Immature natural killer cell (primary cell): ENCODE measurements at regions not wholly inside any gene's neighbourhood (a gene's known extent, or its start where the extent isn't known, plus 50 kb on each side); places are given as distances from the start of the nearest gene placed in this dataset.

ENCODE experiments used
- DNase-seq, 3 donors: peaks; one replicate each; pipeline ENCODE4 v3.0.0; 2022; ENCODE audit warnings: mixed read lengths in 1 of 3
- H3K27ac Mint-ChIP-seq, 6 donors: one replicate each; pipeline ENCODE4 v1.8.0; 2020; ENCODE audit warnings: mixed read lengths in 6 of 6, mild to moderate bottlenecking in 5 of 6, inconsistent platforms in 4 of 6, moderate library complexity in 3 of 6
- H3K27me3 Mint-ChIP-seq, 3 donors: one replicate each; pipeline ENCODE4 v1.8.0; 2020 to 2021; ENCODE audit warnings: low read depth in 3 of 3, mild to moderate bottlenecking in 3 of 3, mixed read lengths in 3 of 3, moderate library complexity in 3 of 3, inconsistent platforms in 1 of 3
- H3K36me3 Mint-ChIP-seq, 3 donors: one replicate each; pipeline ENCODE4 v1.8.0; 2020; ENCODE audit warnings: mixed read lengths in 3 of 3, inconsistent platforms in 2 of 3, mild to moderate bottlenecking in 2 of 3
- H3K4me1 Mint-ChIP-seq, 2 donors: one replicate each; pipeline ENCODE4 v1.8.0; 2020; ENCODE audit warnings: inconsistent platforms in 2 of 2, mild to moderate bottlenecking in 2 of 2, mixed read lengths in 2 of 2, moderate library complexity in 1 of 2
- H3K4me3 Mint-ChIP-seq, 5 donors: one replicate each; pipeline ENCODE4 v1.8.0; 2020; ENCODE audit warnings: mild to moderate bottlenecking in 5 of 5, mixed read lengths in 5 of 5, inconsistent platforms in 3 of 5, moderate library complexity in 3 of 5
- H3K9me3 Mint-ChIP-seq, 6 donors: one replicate each; pipeline ENCODE4 v1.8.0; 2020; ENCODE audit warnings: mild to moderate bottlenecking in 6 of 6, mixed read lengths in 6 of 6, inconsistent platforms in 4 of 6, moderate library complexity in 3 of 6

GRCh38 chr21:35252831-35253230 lies 203.7 kb upstream of the RUNX1 start:
- Mint-ChIP-seq H3K9me3 (no peaks in the 10 kb centered on the region), H3K4me1 (no peaks in the 10 kb centered on the region), H3K36me3 (peaks cover 0 to 6% (median 3%) of the 10 kb centered on the region in 3 donors), H3K27ac (no peak overlapping the region), H3K4me3 (no peak overlapping the region), H3K27me3 (peaks cover 1 to 4% (median 3%) of the 10 kb centered on the region in 3 donors)
- no peak for DNase-seq

- Mint-ChIP-seq H3K36me3 (peaks cover 0 to 6% (median 3%) of the 10 kb centered on the region in 3 donors), H3K27me3 (peaks cover 0 to 7% (median 1%) of the 10 kb centered on the region in 3 donors), H3K4me1 (no peaks in the 10 kb centered on the region), H3K27ac (no peak overlapping the region), H3K4me3 (no peak overlapping the region), H3K9me3 (no peaks in the 10 kb centered on the region)
- DNase-seq = no peak
Observed at GRCh38 chr21:35249636-35250035, 200.5 kb upstream of the RUNX1 start.

DNA sequence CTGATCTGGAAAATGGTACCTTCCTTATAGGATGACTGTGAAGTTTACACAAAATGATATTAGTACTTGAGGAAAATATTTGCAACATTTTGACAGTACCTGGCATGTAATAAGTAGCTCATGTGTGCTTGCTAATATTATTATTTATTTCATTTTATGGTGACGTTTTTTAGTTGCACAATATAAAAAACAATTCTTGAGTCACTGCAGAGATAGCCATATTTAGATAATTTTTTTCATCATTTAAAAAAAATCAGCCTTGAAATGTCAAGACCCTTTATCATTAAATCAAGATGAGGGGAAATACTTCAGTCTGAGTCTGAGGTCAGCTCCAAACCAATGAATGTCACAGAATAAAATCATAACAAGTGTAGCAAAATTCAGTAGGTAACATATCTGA lies 196.8 kb upstream of the RUNX1 start:
- DNase-seq = no peak
- no peak overlapping the region for H3K4me3 Mint-ChIP-seq
- H3K36me3 Mint-ChIP-seq = peaks cover 0 to 6% (median 0%) of the 10 kb centered on the region in 3 donors
- H3K27ac Mint-ChIP-seq = no peak overlapping the region
- no peaks in the 10 kb centered on the region for H3K9me3 Mint-ChIP-seq
- H3K27me3 Mint-ChIP-seq = peaks cover 0 to 6% (median 3%) of the 10 kb centered on the region in 3 donors
- H3K4me1 Mint-ChIP-seq = no peaks in the 10 kb centered on the region

- H3K27ac Mint-ChIP-seq = no peak overlapping the region
- H3K4me1 Mint-ChIP-seq = no peaks in the 10 kb centered on the region
- H3K4me3 Mint-ChIP-seq = no peak overlapping the region
- H3K27me3 Mint-ChIP-seq = peaks cover 1 to 6% (median 3%) of the 10 kb centered on the region in 3 donors
- DNase-seq = no peak
- no peaks in the 10 kb centered on the region for H3K36me3 Mint-ChIP-seq
- H3K9me3 Mint-ChIP-seq = no peaks in the 10 kb centered on the region
Observed at GRCh38 chr21:35244514-35244913, 195.4 kb upstream of the RUNX1 start.

- Mint-ChIP-seq H3K27me3 (peaks cover 1 to 6% (median 3%) of the 10 kb centered on the region in 3 donors), H3K36me3 (peaks cover 0 to 2% (median 0%) of the 10 kb centered on the region in 3 donors), H3K9me3 (no peaks in the 10 kb centered on the region), H3K4me3 (no peak overlapping the region), H3K4me1 (no peaks in the 10 kb centered on the region), H3K27ac (no peak overlapping the region)
- no peak for DNase-seq
Observed at GRCh38 chr21:35243171-35243570, 194.1 kb upstream of the RUNX1 start.

DNA sequence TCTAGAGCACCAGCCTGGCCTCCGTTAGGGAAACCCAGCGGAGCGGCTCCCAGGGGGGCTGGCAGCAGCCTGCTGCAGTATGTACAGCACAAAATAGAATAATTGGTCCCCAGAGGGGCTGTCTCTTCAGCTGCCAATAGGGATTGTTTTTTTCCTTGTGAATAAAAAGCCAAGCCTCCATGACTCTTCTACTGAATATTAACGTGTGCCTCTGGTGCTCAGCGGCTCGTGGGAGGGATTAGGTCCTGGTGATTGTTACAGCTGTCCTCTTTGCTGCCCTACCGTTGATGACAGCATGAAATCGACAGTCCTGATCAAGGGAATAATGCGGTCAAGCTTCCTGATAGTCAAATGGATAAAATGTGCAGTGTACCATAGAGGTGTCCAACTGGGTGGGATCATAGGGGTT lies 190.7 kb upstream of the RUNX1 start:
- H3K4me1 Mint-ChIP-seq = peaks cover 7 to 15% of the 10 kb centered on the region in 2 donors
- no peak for DNase-seq
- peaks cover 0 to 4% (median 1%) of the 10 kb centered on the region in 3 donors for H3K27me3 Mint-ChIP-seq
- no peak overlapping the region for H3K27ac Mint-ChIP-seq
- H3K36me3 Mint-ChIP-seq = peaks cover 0 to 14% (median 2%) of the 10 kb centered on the region in 3 donors
- peaks cover 0 to 3% (median 0%) of the 10 kb centered on the region in 6 donors for H3K9me3 Mint-ChIP-seq
- no peak overlapping the region for H3K4me3 Mint-ChIP-seq

- no peak overlapping the region for H3K4me3 Mint-ChIP-seq
- H3K27me3 Mint-ChIP-seq = peaks cover 0 to 5% (median 4%) of the 10 kb centered on the region in 3 donors
- H3K36me3 Mint-ChIP-seq = peaks cover 0 to 14% (median 2%) of the 10 kb centered on the region in 3 donors
- DNase-seq = no peak
- H3K9me3 Mint-ChIP-seq = peaks cover 0 to 3% (median 0%) of the 10 kb centered on the region in 6 donors
- H3K4me1 Mint-ChIP-seq = peaks cover 16 to 29% of the 10 kb centered on the region in 2 donors
- no peak overlapping the region for H3K27ac Mint-ChIP-seq
Observed at GRCh38 chr21:35238119-35238518, 189.0 kb upstream of the RUNX1 start.

DNA sequence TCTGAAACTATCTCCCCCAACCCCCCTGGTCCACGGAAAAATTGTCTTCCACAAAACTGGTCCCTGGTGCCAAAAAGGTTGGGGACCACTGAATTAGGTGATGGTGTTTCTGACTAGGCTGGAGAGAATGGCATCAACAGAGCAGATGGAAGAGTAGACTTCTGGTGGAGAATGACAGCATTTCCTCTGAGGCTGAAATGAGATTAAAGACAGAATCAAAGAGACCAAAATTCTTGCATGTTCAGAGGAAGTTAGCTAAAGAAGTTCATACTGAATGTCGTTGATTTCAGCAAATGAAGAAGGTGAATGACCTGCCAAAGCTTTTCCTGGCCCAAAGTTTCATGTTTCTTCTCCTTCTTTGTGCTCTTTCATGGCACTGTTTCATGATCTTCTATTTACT lies 188.2 kb upstream of the RUNX1 start:
- peaks cover 0 to 14% (median 2%) of the 10 kb centered on the region in 3 donors for H3K36me3 Mint-ChIP-seq
- peaks cover 0 to 3% (median 0%) of the 10 kb centered on the region in 6 donors for H3K9me3 Mint-ChIP-seq
- H3K27ac Mint-ChIP-seq = no peak overlapping the region
- H3K4me1 Mint-ChIP-seq = peaks cover 16 to 29% of the 10 kb centered on the region in 2 donors
- no peak for DNase-seq
- H3K4me3 Mint-ChIP-seq = no peak overlapping the region
- H3K27me3 Mint-ChIP-seq = peaks cover 0 to 9% (median 5%) of the 10 kb centered on the region in 3 donors

GRCh38 chr21:35236090-35236489 lies 187.0 kb upstream of the RUNX1 start:
- peaks cover 0 to 14% (median 2%) of the 10 kb centered on the region in 3 donors for H3K36me3 Mint-ChIP-seq
- H3K4me1 Mint-ChIP-seq = peaks cover 16 to 29% of the 10 kb centered on the region in 2 donors
- peak overlapping the region in 1 of 5 donors; percentile 8 for H3K4me3 Mint-ChIP-seq
- H3K27ac Mint-ChIP-seq = no peak overlapping the region
- H3K27me3 Mint-ChIP-seq = peaks cover 0 to 7% (median 5%) of the 10 kb centered on the region in 3 donors
- peaks cover 0 to 3% (median 0%) of the 10 kb centered on the region in 6 donors for H3K9me3 Mint-ChIP-seq
- no peak for DNase-seq

DNA sequence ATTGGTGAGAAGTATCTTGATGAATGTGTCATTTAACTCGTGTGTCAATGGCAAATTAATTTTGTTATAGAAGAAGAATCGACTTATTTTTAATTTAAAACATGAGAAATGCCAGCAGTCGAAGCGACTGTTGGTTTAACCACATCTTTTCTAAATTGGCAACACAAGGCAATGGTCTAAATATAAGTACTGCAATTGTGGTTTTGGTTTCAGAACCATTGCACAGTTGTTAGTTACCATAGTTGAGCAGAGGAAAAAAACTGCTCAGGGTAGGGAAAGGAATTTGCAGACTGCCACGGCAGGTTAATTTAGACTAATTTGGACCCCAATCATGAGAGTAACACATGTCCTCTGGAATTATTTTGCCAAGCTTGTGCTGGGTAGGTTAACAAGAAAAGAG lies 185.6 kb upstream of the RUNX1 start:
- H3K36me3 Mint-ChIP-seq = peaks cover 0 to 14% (median 2%) of the 10 kb centered on the region in 3 donors
- H3K27ac Mint-ChIP-seq = no peak overlapping the region
- peak overlapping the region in 4 of 5 donors; percentile 40 to 74 (median 54) for H3K4me3 Mint-ChIP-seq
- DNase-seq = peak; percentile 25 to 42 (median 35)
- peaks cover 2 to 8% (median 7%) of the 10 kb centered on the region in 3 donors for H3K27me3 Mint-ChIP-seq
- peaks cover 16 to 29% of the 10 kb centered on the region in 2 donors for H3K4me1 Mint-ChIP-seq
- peaks cover 0 to 3% (median 0%) of the 10 kb centered on the region in 6 donors for H3K9me3 Mint-ChIP-seq

- Mint-ChIP-seq H3K4me1 (peaks cover 16 to 29% of the 10 kb centered on the region in 2 donors), H3K27me3 (peaks cover 2 to 8% (median 7%) of the 10 kb centered on the region in 3 donors), H3K9me3 (peaks cover 0 to 3% (median 0%) of the 10 kb centered on the region in 6 donors), H3K36me3 (peaks cover 0 to 14% (median 2%) of the 10 kb centered on the region in 3 donors), H3K4me3 (no peak overlapping the region), H3K27ac (no peak overlapping the region)
- DNase-seq = no peak
Observed at GRCh38 chr21:35233756-35234155, 184.7 kb upstream of the RUNX1 start.

DNA sequence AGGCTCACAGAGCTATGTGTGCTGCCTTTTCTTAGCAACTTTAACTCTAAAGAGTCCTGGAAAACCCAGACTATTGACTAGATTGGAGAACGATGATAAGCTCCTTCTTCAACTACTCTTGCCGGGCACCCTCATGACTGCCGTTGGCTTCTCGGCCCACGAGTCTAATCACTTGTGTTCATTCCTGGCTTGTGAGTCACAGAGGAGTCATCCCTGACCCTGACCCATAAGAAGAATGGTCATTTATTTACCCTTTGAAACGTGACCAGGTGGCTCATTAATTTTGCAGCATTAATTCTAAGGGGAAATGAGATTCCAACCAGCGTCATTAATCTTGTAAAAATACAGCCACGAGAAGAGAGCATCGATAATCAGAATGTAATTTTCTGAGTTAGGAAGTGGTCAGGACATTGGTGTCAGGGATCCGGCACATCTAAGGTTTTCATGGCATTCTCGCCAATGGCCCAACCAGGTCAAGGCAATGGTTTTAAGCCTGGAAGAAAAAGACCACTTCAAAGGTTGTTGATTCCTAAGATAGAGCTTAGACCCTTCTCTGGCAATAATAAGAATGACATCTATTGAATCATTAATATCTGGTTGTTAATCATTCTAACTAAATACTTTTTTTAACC lies 183.6 kb upstream of the RUNX1 start:
- no peak overlapping the region for H3K4me3 Mint-ChIP-seq
- DNase-seq = no peak
- H3K9me3 Mint-ChIP-seq = peaks cover 0 to 3% (median 0%) of the 10 kb centered on the region in 6 donors
- peaks cover 2 to 8% (median 7%) of the 10 kb centered on the region in 3 donors for H3K27me3 Mint-ChIP-seq
- peaks cover 0 to 7% (median 2%) of the 10 kb centered on the region in 3 donors for H3K36me3 Mint-ChIP-seq
- no peak overlapping the region for H3K27ac Mint-ChIP-seq
- peaks cover 20 to 32% of the 10 kb centered on the region in 2 donors for H3K4me1 Mint-ChIP-seq

GRCh38 chr21:35231090-35231489 lies 182.0 kb upstream of the RUNX1 start:
- no peaks in the 10 kb centered on the region for H3K36me3 Mint-ChIP-seq
- H3K4me1 Mint-ChIP-seq = peaks cover 33 to 45% of the 10 kb centered on the region in 2 donors
- no peak overlapping the region for H3K27ac Mint-ChIP-seq
- no peak for DNase-seq
- no peak overlapping the region for H3K4me3 Mint-ChIP-seq
- peaks cover 2 to 11% (median 7%) of the 10 kb centered on the region in 3 donors for H3K27me3 Mint-ChIP-seq
- H3K9me3 Mint-ChIP-seq = peaks cover 0 to 3% (median 0%) of the 10 kb centered on the region in 6 donors

GRCh38 chr21:35229290-35229689 lies 180.2 kb upstream of the RUNX1 start:
- H3K9me3 Mint-ChIP-seq = no peaks in the 10 kb centered on the region
- H3K4me1 Mint-ChIP-seq = peaks cover 31 to 38% of the 10 kb centered on the region in 2 donors
- no peaks in the 10 kb centered on the region for H3K36me3 Mint-ChIP-seq
- H3K27me3 Mint-ChIP-seq = peaks cover 2 to 11% (median 5%) of the 10 kb centered on the region in 3 donors
- DNase-seq = no peak
- no peak overlapping the region for H3K27ac Mint-ChIP-seq
- no peak overlapping the region for H3K4me3 Mint-ChIP-seq
